Parathyroid adenoma (tissue), 2 donors: ENCODE measurements at regions not wholly inside any gene's neighbourhood (a gene's known extent, or its start where the extent isn't known, plus 50 kb on each side); places are given as distances from the start of the nearest gene placed in this dataset.
"Not testable (repeated sequence)": the region's sequence is repeated elsewhere in the genome, so short reads cannot be mapped to it uniquely, and the experiment has no call there.

Experiments
- H2AFZ ChIP-seq: fragments of 300-600 bp; sonication (generic); one replicate; pipeline ENCODE4 v1.7.0; 2017; ENCODE audit warnings: antibody characterized with exemption, mild to moderate bottlenecking
- H3K27ac ChIP-seq: fragments of 300-600 bp; sonication (generic); one replicate; pipeline ENCODE4 v1.7.0; 2017
- H3K27me3 ChIP-seq: fragments of 300-600 bp; sonication (generic); one replicate; pipeline ENCODE4 v1.7.0; 2017; ENCODE audit warnings: low read length; ENCODE audit not compliant: control insufficient read depth, insufficient read depth
- H3K36me3 ChIP-seq: fragments of 300-600 bp; sonication (generic); one replicate; pipeline ENCODE4 v1.7.0; 2017; ENCODE audit warnings: low read length; ENCODE audit not compliant: control insufficient read depth, insufficient read depth
- H3K4me1 ChIP-seq: fragments of 300-600 bp; sonication (generic); one replicate; pipeline ENCODE4 v1.7.0; 2017; ENCODE audit warnings: control low read depth
- H3K4me2 ChIP-seq: fragments of 300-600 bp; sonication (generic); one replicate; pipeline ENCODE4 v1.7.0; 2017; ENCODE audit warnings: low read length
- H3K4me3 ChIP-seq: fragments of 300-600 bp; sonication (generic); one replicate; pipeline ENCODE4 v1.7.0; 2017; ENCODE audit warnings: low read depth, low read length
- H3K79me2 ChIP-seq: fragments of 300-600 bp; sonication (generic); one replicate; pipeline ENCODE4 v1.7.0; 2017; ENCODE audit warnings: control low read depth
- H3K9ac ChIP-seq: fragments of 300-600 bp; sonication (generic); one replicate; pipeline ENCODE4 v1.7.0; 2017; ENCODE audit warnings: mild to moderate bottlenecking
- H3K9me3 ChIP-seq: fragments of 300-600 bp; sonication (generic); one replicate; pipeline ENCODE4 v1.7.0; 2017; ENCODE audit warnings: low read length; ENCODE audit not compliant: control insufficient read depth
- CTCF ChIP-seq: fragments of 300-600 bp; sonication (generic); IDR thresholded peaks from one replicate; pipeline ENCODE4 v1.7.0; 2017; ENCODE audit warnings: antibody characterized with exemption, mild to moderate bottlenecking
- donor health status: primary hyperparathyroidism.

GRCh38 chr2:184155791-184156190 is 442.5 kb upstream of the ZNF804A start:
- Histone ChIP-seq H3K36me3 (no peaks in the 10 kb centered on the region), H3K4me2 (no peak overlapping the region), H3K4me3 (no peak overlapping the region), H2AFZ (no peak overlapping the region), H3K27ac (no peak overlapping the region), H3K9me3 (no peaks in the 10 kb centered on the region), H3K27me3 (no peaks in the 10 kb centered on the region), H3K79me2 (no peaks in the 10 kb centered on the region), H3K9ac (no peak overlapping the region), H3K4me1 (no peaks in the 10 kb centered on the region)
- no peak for TF ChIP-seq CTCF

- H2AFZ ChIP-seq: no peak overlapping the region
Observed at GRCh38 chr2:184157141-184157540, 441.2 kb upstream of the ZNF804A start.

GRCh38 chr2:184162426-184162825 is 435.9 kb upstream of the ZNF804A start:
- Histone ChIP-seq H3K27me3 (no peaks in the 10 kb centered on the region), H2AFZ (no peak overlapping the region), H3K4me1 (no peaks in the 10 kb centered on the region), H3K27ac (no peak overlapping the region), H3K36me3 (no peaks in the 10 kb centered on the region), H3K9ac (no peak overlapping the region), H3K4me3 (no peak overlapping the region), H3K79me2 (no peaks in the 10 kb centered on the region), H3K4me2 (no peak overlapping the region), H3K9me3 (no peaks in the 10 kb centered on the region)
- no peak for TF ChIP-seq CTCF

More at GRCh38 chr2:184157141-184157540, 441.2 kb upstream of the ZNF804A start:
- no peak overlapping the region for H3K27ac ChIP-seq
- no peaks in the 10 kb centered on the region for H3K36me3 ChIP-seq
- TF ChIP-seq CTCF: no peak
- H3K9me3 ChIP-seq: no peaks in the 10 kb centered on the region
- H3K4me1 ChIP-seq: no peaks in the 10 kb centered on the region
- H3K27me3 ChIP-seq: no peaks in the 10 kb centered on the region
- no peak overlapping the region for H3K4me2 ChIP-seq
- H3K9ac ChIP-seq: no peak overlapping the region
- H3K79me2 ChIP-seq: no peaks in the 10 kb centered on the region
- no peak overlapping the region for H3K4me3 ChIP-seq

GRCh38 chr2:184168823-184169222 is 429.5 kb upstream of the ZNF804A start:
- not testable (repeated sequence) for H3K4me3 ChIP-seq, H3K36me3 ChIP-seq, H3K4me2 ChIP-seq, H3K4me1 ChIP-seq, H3K27ac ChIP-seq, H3K79me2 ChIP-seq, H2AFZ ChIP-seq, H3K9ac ChIP-seq, H3K27me3 ChIP-seq, H3K9me3 ChIP-seq

GRCh38 chr2:184169366-184169765 is 429.0 kb upstream of the ZNF804A start:
- H3K4me1 ChIP-seq: no peaks in the 10 kb centered on the region
- no peak overlapping the region for H3K9ac ChIP-seq
- H2AFZ ChIP-seq: no peak overlapping the region
- H3K79me2 ChIP-seq: no peaks in the 10 kb centered on the region
- H3K9me3 ChIP-seq: no peaks in the 10 kb centered on the region
- no peak for TF ChIP-seq CTCF
- H3K27ac ChIP-seq: no peak overlapping the region
- no peak overlapping the region for H3K4me3 ChIP-seq
- no peaks in the 10 kb centered on the region for H3K27me3 ChIP-seq
- H3K4me2 ChIP-seq: no peak overlapping the region
- no peaks in the 10 kb centered on the region for H3K36me3 ChIP-seq
